ENCODE measurements at regions not wholly inside any gene's neighbourhood (a gene's known extent, or its start where the extent isn't known, plus 50 kb on each side); places are given as distances from the start of the nearest gene placed in this dataset.
"Not testable (repeated sequence)": the region's sequence is repeated elsewhere in the genome, so short reads cannot be mapped to it uniquely, and the experiment has no call there.

DNA sequence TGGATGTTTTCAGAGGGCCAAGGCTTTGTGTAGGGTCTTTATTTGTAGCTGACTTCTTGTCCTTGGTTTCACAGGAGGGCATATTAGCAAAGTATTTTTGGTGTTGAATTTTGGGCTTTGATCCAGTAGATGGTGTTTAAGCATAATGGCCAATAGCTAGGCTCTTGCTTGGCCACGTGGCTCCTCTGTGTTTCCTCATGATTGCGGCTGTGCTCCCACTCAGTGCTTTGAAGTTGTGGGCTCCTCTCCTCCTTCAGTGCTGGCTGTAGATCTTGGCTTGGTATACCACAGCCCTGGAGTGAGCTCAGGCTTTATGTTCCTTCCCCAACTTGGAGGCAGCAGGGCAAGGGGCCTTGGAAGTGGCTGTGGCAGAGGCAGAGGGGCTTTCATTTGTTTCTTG lies 107.2 kb upstream of the CENPE start:
- no peak for DNase-seq

DNA sequence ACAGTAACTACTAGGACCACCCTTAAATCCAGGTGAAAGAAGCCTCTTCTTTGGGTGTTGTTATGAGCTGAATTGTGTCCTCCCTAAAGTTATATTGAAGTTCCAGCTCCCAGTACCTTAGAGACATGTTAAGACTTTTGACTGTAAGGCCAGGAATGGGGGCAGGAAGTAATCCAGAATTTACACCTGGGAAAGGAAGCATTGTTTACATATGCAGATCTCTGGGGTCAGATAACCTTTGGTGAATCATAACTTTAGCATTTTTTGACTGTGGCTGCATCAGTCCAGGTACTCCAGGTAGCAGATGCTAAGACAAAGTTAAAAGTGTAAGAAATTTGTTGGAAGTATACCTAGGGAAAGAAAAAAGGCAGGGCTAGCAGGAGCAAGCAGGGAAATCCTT lies 104.9 kb upstream of the CENPE start:
- DNase-seq = no peak

DNA sequence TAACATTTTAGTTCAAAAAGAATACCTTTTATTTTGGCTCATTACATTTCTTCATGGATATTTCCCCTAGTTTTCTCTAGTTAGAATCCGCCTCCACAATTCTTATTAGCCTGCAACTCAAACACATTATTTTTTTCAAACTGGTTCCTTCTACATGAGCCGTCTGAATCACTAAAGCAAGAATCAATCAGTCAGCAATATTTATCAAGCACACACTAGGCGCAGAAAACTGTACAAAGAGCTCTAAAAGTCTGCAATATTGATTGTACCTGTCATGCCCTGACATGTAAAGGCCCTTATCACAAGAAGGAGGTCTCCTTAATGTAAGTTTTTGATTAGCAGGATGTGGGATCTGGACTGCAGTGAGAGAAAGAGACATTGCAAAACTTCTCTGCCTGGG lies 94.8 kb upstream of the CENPE start:
- DNase-seq = no peak

DNA sequence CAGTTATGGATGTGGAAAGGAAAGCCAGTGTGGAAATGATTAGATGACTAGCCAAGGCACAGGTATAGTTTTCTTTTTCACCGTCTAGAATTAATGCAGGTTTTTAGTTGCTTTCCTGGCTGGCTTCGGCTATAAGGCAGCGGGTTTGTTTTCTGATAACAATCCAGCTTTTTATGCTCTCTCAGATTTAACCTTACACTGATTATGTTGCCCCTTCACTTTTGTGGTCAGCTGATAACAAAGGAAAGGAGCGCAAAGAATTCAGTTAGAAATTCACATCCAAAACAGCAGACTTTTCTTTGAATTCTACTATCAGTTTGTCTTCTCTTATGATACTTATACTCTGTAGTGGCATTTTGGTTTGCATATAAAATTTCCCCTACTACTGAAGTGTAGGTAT lies 94.2 kb upstream of the CENPE start:
- no peak for DNase-seq

DNA sequence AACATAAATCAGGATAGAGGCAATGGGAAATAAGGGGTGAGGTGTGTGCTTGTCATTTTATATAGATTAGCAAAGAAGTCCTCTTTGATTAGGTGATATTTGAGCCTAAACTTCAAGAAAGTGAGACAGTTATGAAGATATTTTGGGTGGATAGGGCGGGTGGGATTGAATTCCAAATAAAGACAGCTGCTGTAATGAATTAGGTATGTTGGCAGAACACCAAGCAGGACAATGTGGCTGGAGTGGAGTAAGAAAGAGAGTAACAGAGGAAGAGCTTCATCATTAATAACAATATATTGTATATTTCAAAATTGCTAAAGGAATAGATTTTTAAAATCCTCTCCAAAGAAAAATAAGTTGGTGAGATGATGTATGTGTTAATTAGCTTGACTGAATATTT lies 91.0 kb upstream of the CENPE start:
- no peak for DNase-seq

DNA sequence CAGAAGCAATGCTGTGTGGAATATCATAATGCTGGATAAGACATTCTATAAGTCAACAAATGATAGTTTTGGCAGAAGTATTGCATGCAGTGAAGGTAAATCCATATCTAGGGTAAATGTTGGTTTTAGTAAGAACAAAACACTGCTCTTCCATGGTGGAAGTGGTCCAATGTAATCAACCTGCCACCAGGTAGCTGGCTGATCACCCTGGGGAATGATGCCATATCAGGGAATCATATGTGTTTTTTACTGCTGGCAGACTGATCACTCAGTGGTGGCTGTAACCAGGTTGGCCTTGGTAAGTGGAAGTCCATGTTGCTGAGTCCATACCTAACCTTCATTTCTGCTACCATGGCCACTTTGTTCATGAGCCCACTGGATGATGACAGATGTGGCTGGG lies 74.0 kb upstream of the CENPE start:
- DNase-seq = no peak

DNA sequence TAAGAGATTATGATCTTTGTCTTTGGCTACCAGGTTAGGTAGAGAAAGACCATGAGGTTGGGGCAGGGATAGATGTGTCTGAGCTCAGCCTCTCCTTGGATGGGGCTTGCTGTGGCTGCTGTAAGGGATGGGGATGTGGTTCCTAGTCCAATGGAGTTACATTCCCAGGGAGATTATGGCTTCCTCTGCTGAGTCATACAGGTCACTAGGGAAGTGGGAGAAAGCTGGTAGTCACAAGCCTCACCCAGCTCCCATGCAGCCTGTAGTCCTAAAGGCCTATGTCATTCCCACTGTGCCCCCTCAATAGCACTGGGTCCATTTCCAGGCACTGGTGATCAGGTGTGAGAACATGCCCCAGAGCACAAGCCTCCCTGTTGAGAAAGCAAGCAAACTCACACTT lies 70.6 kb upstream of the CENPE start:
- DNase-seq = no peak

DNA sequence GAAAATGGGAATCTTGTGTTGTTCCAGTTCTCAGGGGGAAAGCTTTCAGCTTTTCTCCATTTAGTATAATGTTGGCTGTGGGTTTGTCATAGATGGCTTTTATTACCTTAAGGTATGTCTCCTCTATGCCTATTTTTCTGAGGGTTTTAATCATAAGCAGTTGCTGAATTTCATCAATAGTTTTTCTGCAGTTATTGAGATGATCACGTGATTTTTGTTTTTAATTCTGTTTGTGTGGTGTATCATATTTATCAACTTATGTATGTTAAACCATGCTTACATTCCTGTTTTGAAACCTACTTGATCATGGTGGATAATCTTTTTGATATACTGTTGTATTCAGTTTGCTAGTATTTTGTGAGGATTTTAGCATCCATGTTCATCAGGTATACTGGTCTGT lies 66.8 kb upstream of the CENPE start:
- no peak for DNase-seq

DNA sequence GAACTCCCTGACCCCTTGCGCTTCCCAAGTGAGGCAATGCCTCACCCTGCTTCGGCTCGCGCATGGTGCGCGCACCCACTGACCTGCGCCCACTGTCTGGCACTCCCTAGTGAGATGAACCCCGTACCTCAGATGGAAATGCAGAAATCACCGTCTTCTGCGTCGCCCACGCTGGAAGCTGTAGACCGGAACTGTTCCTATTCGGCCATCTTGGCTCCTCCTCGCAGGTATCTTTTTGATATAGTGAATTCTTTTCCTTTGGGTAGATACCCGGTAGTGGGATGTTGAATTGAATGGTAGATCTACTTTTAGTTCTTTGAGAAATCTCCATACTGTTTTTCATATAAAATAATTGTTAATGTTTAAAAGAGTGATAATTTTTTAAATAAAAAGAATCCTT lies 57.9 kb upstream of the CENPE start:
- not testable (repeated sequence) for DNase-seq

Measured in stimulated activated CD4-positive, alpha-beta T cell treated with anti-CD3 and anti-CD28 coated beads, Interleukin-1b, Interleukin-23, amount 100 ng/mL, for 48 hours (primary cell).